Subcutaneous abdominal adipose tissue (tissue), 5 donors: ENCODE measurements at regions not wholly inside any gene's neighbourhood (a gene's known extent, or its start where the extent isn't known, plus 50 kb on each side); places are given as distances from the start of the nearest gene placed in this dataset.
A peak's percentile ranks its signal among the peaks of the same experiment; 100 is the strongest.

Source experiments
- H3K27ac ChIP-seq: one replicate; pipeline ENCODE4 v1.7.0; 2013; ENCODE audit warnings: low read depth, mild to moderate bottlenecking, inconsistent platforms, low read length, moderate library complexity
- H3K27me3 ChIP-seq, 5 donors: one replicate each; pipeline ENCODE4 v1.7.0; 2013; ENCODE audit warnings: low read length in 5 of 5, inconsistent platforms in 1 of 5; ENCODE audit not compliant: control insufficient read depth in 5 of 5, insufficient read depth in 4 of 5
- H3K36me3 ChIP-seq, 5 donors: one replicate each; pipeline ENCODE4 v1.7.0; 2013; ENCODE audit warnings: low read length in 5 of 5; ENCODE audit not compliant: control insufficient read depth in 5 of 5, insufficient read depth in 5 of 5
- H3K4me1 ChIP-seq, 5 donors: one replicate each; pipeline ENCODE4 v1.7.0; 2013; ENCODE audit warnings: low read length in 5 of 5, mild to moderate bottlenecking in 3 of 5, moderate library complexity in 1 of 5; ENCODE audit not compliant: control insufficient read depth in 5 of 5, insufficient read depth in 5 of 5
- H3K4me3 ChIP-seq, 5 donors: one replicate each; pipeline ENCODE4 v1.7.0; 2013; ENCODE audit warnings: low read length in 5 of 5, low read depth in 1 of 5
- H3K9ac ChIP-seq, 5 donors: one replicate each; pipeline ENCODE4 v1.7.0; 2013; ENCODE audit warnings: low read length in 5 of 5, mild to moderate bottlenecking in 4 of 5, moderate library complexity in 3 of 5
- H3K9me3 ChIP-seq, 5 donors: one replicate each; pipeline ENCODE4 v1.7.0; 2013; ENCODE audit warnings: low read length in 5 of 5; ENCODE audit not compliant: control insufficient read depth in 5 of 5
- donor health status: healthy.
- donor health status: healthy.
- donor health status: healthy.
- donor health status: healthy.
- donor health status: healthy.

- H3K4me3 ChIP-seq, result no peak overlapping the region
These were observed 232.3 kb downstream of the JRKL start for GRCh38 chr11:96622026-96622634.

GRCh38 chr11:96624126-96624525 lies 234.3 kb downstream of the JRKL start:
- Histone ChIP-seq H3K36me3 (no peaks in the 10 kb centered on the region), H3K27me3 (no peaks in the 10 kb centered on the region), H3K9ac (no peak overlapping the region), H3K27ac (no peak overlapping the region), H3K4me3 (no peak overlapping the region), H3K9me3 (peaks cover 0 to 13% (median 6%) of the 10 kb centered on the region in 5 donors), H3K4me1 (peaks cover 0 to 13% (median 4%) of the 10 kb centered on the region in 5 donors)

More at GRCh38 chr11:96622026-96622634, 232.3 kb downstream of the JRKL start:
- peaks cover 0 to 13% (median 4%) of the 10 kb centered on the region in 5 donors for H3K4me1 ChIP-seq
- no peaks in the 10 kb centered on the region for H3K36me3 ChIP-seq
- peaks cover 0 to 13% (median 6%) of the 10 kb centered on the region in 5 donors for H3K9me3 ChIP-seq
- H3K27me3 ChIP-seq, result no peaks in the 10 kb centered on the region
- H3K27ac ChIP-seq, result peak overlapping the region; percentile 23
- H3K9ac ChIP-seq, result no peak overlapping the region

- no peaks in the 10 kb centered on the region for H3K36me3 ChIP-seq
- H3K4me1 ChIP-seq, result peaks cover 0 to 6% (median 0%) of the 10 kb centered on the region in 5 donors
- peaks cover 0 to 15% (median 6%) of the 10 kb centered on the region in 5 donors for H3K9me3 ChIP-seq
- H3K9ac ChIP-seq, result no peak overlapping the region
- no peak overlapping the region for H3K27ac ChIP-seq
- H3K27me3 ChIP-seq, result no peaks in the 10 kb centered on the region
- H3K4me3 ChIP-seq, result no peak overlapping the region
These were observed 237.6 kb downstream of the JRKL start for GRCh38 chr11:96627376-96627775.

GRCh38 chr11:96635655-96636054 lies 245.8 kb downstream of the JRKL start:
- H3K4me1 ChIP-seq, result no peaks in the 10 kb centered on the region
- H3K27me3 ChIP-seq, result no peaks in the 10 kb centered on the region
- peaks cover 0 to 8% (median 0%) of the 10 kb centered on the region in 5 donors for H3K9me3 ChIP-seq
- H3K4me3 ChIP-seq, result no peak overlapping the region
- no peaks in the 10 kb centered on the region for H3K36me3 ChIP-seq
- no peak overlapping the region for H3K27ac ChIP-seq
- no peak overlapping the region for H3K9ac ChIP-seq

- Histone ChIP-seq H3K27ac (no peak overlapping the region), H3K4me1 (peaks cover 0 to 8% (median 0%) of the 10 kb centered on the region in 5 donors), H3K4me3 (no peak overlapping the region), H3K27me3 (no peaks in the 10 kb centered on the region), H3K36me3 (no peaks in the 10 kb centered on the region), H3K9ac (no peak overlapping the region), H3K9me3 (peaks cover 0 to 8% (median 0%) of the 10 kb centered on the region in 5 donors)
These were observed 251.4 kb downstream of the JRKL start for GRCh38 chr11:96641261-96641660.

GRCh38 chr11:96642583-96642982 lies 252.8 kb downstream of the JRKL start:
- Histone ChIP-seq H3K36me3 (no peaks in the 10 kb centered on the region), H3K27ac (no peak overlapping the region)

GRCh38 chr11:96643173-96643572 lies 253.4 kb downstream of the JRKL start:
- Histone ChIP-seq H3K27me3 (no peaks in the 10 kb centered on the region), H3K4me1 (peaks cover 0 to 8% (median 0%) of the 10 kb centered on the region in 5 donors), H3K4me3 (no peak overlapping the region), H3K36me3 (no peaks in the 10 kb centered on the region), H3K9ac (no peak overlapping the region), H3K9me3 (no peaks in the 10 kb centered on the region), H3K27ac (no peak overlapping the region)

More at GRCh38 chr11:96642583-96642982, 252.8 kb downstream of the JRKL start:
- Histone ChIP-seq H3K4me1 (peaks cover 0 to 8% (median 0%) of the 10 kb centered on the region in 5 donors), H3K4me3 (no peak overlapping the region), H3K9ac (no peak overlapping the region), H3K27me3 (no peaks in the 10 kb centered on the region), H3K9me3 (no peaks in the 10 kb centered on the region)

- Histone ChIP-seq H3K36me3 (no peaks in the 10 kb centered on the region), H3K4me3 (no peak overlapping the region), H3K9me3 (no peaks in the 10 kb centered on the region), H3K4me1 (peaks cover 0 to 8% (median 0%) of the 10 kb centered on the region in 5 donors), H3K9ac (no peak overlapping the region), H3K27ac (no peak overlapping the region), H3K27me3 (no peaks in the 10 kb centered on the region)
These were observed 257.8 kb downstream of the JRKL start for GRCh38 chr11:96647621-96648020.

GRCh38 chr11:96648991-96649390 lies 259.2 kb downstream of the JRKL start:
- H3K9me3 ChIP-seq, result no peaks in the 10 kb centered on the region
- peaks cover 0 to 8% (median 0%) of the 10 kb centered on the region in 5 donors for H3K4me1 ChIP-seq
- no peak overlapping the region for H3K27ac ChIP-seq
- no peak overlapping the region for H3K9ac ChIP-seq
- H3K27me3 ChIP-seq, result no peaks in the 10 kb centered on the region
- H3K36me3 ChIP-seq, result no peaks in the 10 kb centered on the region
- no peak overlapping the region for H3K4me3 ChIP-seq

GRCh38 chr11:96652516-96652915 lies 262.7 kb downstream of the JRKL start:
- Histone ChIP-seq H3K27me3 (no peaks in the 10 kb centered on the region), H3K27ac (no peak overlapping the region), H3K9ac (no peak overlapping the region), H3K36me3 (no peaks in the 10 kb centered on the region), H3K4me3 (no peak overlapping the region), H3K4me1 (no peaks in the 10 kb centered on the region), H3K9me3 (no peaks in the 10 kb centered on the region)
